ENCODE measurements at regions not wholly inside any gene's neighbourhood (a gene's known extent, or its start where the extent isn't known, plus 50 kb on each side); places are given as distances from the start of the nearest gene placed in this dataset.
"Not testable (repeated sequence)": the region's sequence is repeated elsewhere in the genome, so short reads cannot be mapped to it uniquely, and the experiment has no call there.

DNA sequence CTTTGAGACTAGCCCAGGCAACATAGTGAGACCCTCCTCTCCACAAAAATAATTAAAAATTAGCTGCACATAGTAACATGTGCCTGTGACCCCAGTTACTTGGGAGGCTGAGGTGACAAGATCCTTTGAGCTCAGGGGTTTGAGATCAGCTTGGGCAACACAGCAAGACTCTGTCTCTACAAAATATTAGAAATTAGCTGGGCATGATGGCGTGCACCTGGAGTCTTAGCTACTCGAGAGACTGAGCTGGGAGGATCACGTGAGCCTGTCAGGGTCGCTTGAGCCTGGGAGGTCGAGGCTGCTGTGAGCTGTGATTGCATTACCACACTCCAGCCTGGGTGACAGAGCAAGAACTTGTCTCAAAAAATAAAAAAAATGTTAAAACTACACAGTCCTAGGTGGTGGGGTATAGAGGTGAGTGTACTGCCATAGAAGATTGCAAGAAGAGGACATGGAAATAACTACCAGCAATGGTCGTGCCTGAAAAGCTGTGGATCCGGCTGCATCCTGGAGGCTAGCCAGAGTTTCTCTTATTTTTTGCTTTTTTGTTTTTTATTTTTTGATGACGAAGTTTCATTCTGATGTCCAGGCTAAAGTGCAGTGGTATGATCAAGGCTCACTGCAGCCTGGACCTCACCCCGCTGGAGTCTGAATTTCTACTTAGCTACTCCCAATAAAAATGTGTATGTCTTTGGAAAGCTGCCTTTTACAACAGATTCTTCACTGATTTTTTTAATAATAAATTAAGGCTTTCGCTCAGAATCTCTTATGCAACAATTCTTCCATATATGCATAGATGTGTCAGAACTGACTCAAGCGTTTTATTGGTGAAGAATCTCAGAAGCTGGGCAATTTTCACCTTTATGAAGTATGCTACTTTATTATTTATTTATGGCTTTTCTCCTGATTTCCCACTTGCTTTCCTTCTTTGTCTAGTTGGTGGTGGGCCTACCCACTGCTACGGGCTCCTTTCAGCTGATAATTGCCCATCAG lies 393.8 kb downstream of the TSHZ3 start:
- Mint-ChIP-seq H3K4me3 (no peak overlapping the region), H3K9me3 (ENCODE audit: low read depth) (no peaks in the 10 kb centered on the region), H3K27me3 (peaks cover 16% of the 10 kb centered on the region), H3K36me3 (no peaks in the 10 kb centered on the region), H3K4me1 (ENCODE audit: low read depth) (no peaks in the 10 kb centered on the region), H3K27ac (no peak overlapping the region)

DNA sequence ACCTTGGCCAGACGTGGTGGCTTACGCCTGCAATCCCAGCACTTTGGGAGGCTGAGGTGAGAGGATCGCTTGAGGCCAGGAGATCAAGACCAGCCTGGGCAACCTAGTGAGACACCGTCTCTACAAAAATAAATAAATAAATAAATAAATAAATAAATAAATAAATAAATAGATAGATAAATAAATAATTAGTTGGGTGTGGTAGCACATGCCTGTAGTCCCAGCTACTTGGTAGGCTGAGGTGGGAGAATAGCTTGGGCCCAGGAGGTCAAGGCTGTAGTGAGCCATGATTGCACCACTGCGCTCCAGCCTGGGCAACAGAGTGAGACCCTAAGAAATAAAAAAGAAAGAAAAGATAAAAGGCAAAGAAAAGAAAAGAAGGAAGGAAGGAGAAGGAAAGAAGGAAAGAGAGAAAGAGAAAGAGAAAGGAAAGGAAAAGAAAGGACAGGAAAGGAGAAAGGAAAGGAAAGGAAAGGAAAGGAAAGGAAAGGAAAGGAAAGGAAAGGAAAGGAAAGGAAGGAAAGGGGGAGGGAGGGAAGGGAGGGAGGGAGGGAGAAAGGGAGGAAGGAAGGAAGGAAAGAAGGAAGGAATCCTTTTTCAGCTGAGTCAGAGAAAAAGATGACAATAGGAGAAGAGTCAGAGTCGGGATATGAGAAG lies 404.8 kb downstream of the TSHZ3 start:
- H3K4me3 Mint-ChIP-seq; H3K27ac Mint-ChIP-seq; H3K27me3 Mint-ChIP-seq; H3K4me1 Mint-ChIP-seq (ENCODE audit: low read depth); H3K36me3 Mint-ChIP-seq; H3K9me3 Mint-ChIP-seq (ENCODE audit: low read depth): not testable (repeated sequence)

DNA sequence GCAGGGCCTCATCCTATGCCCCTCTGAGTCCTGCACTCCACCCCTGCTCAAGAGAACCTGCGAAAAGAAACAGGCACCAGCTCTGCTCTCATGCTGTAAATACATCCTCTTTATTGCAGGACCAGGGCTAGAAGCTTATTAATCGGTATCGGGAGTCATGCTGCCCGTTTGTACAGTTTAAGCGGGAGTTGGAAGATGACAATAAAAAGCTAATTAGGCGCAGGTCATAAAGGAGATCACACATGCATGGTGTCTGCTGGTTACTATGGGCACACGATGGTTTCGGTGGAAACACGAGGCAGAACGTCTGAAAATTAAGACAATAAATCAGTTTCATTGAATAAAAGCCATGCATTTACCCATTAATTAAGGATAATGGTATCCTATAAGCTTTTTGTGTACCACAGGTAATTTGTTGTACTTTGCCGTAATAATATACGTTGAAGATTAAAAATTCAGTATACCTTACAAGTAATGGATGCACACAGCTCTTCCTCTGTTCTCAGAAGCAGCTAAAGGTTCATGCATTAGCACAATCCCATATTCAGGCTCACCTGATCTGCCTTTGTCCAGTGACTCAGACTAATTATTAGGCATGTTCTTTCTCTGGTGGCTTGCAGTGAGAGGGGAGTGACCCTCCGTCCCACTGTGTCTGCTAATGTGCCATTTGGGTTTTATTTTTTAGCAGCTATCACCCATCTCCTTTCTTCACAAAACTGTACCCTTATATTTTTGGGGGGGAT lies 406.0 kb downstream of the TSHZ3 start:
- no peaks in the 10 kb centered on the region for H3K9me3 Mint-ChIP-seq (ENCODE audit: low read depth)
- no peak overlapping the region for H3K27ac Mint-ChIP-seq
- no peaks in the 10 kb centered on the region for H3K4me1 Mint-ChIP-seq (ENCODE audit: low read depth)
- no peak overlapping the region for H3K4me3 Mint-ChIP-seq
- peaks cover 1% of the 10 kb centered on the region for H3K27me3 Mint-ChIP-seq
- H3K36me3 Mint-ChIP-seq, result no peaks in the 10 kb centered on the region

DNA sequence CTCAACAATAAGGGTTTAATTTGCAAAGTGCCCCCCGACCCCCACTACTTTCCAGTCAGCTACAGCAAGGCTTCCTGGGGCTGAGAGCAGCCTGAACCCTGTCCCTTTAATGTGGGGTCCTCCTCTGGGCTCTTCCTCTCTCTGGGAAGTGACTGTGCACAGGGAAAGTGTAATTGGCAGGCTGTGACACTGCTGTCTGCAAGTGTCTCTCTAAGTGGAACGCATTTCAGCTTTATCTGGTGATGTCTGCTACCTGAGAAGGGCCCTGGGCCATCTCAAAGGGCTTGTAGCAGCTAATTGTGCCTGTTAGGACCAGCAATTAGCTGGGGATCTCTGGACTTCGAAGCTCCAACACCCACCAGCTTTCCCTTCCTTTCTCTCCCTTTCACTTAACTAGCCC lies 406.6 kb downstream of the TSHZ3 start:
- no peak overlapping the region for H3K27ac Mint-ChIP-seq
- peaks cover 1% of the 10 kb centered on the region for H3K27me3 Mint-ChIP-seq
- H3K9me3 Mint-ChIP-seq (ENCODE audit: low read depth), result peaks cover 3% of the 10 kb centered on the region
- H3K4me3 Mint-ChIP-seq, result no peak overlapping the region
- H3K36me3 Mint-ChIP-seq, result no peaks in the 10 kb centered on the region
- H3K4me1 Mint-ChIP-seq (ENCODE audit: low read depth), result no peaks in the 10 kb centered on the region

DNA sequence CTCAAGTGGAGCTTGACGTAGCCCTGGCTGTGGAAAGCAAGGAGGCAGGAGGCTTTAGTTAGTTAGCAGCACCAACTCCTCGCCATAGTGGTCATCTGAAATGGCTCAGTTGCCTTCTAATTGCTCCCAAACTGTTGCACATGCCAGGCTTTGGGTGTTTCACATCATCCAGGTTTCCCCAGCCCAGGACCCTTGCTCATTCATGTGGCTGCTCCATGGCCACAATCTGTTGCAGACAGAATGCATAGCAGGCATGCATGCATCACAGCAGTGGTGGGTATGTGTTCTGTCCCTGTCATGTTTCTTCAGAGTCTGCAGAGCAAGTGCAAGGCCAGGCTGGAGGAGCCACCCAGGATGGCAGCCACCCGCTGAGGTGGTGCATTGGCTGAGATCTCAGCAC lies 407.6 kb downstream of the TSHZ3 start:
- H3K9me3 Mint-ChIP-seq (ENCODE audit: low read depth), result peaks cover 3% of the 10 kb centered on the region
- no peaks in the 10 kb centered on the region for H3K4me1 Mint-ChIP-seq (ENCODE audit: low read depth)
- H3K27ac Mint-ChIP-seq, result no peak overlapping the region
- H3K4me3 Mint-ChIP-seq, result no peak overlapping the region
- H3K27me3 Mint-ChIP-seq, result peaks cover 1% of the 10 kb centered on the region
- H3K36me3 Mint-ChIP-seq, result no peaks in the 10 kb centered on the region

DNA sequence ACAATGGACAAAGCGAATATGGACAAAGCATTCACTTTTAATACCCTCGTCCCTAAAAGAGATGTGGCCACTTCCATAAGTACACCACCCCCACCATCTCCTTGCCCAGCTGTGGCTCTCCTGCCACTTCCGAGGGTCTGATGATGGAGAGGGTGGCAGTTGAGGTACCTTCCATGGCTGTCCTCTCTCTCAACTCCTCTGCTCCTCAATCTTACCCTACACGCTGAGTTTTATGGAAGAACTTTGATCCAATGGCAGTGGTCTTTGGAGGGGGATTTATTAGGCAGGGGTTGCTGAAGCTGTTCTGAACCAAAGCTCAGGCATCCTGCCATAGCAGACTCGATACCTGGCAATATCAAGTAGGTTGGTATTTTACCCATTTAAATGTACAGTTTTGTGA lies 413.0 kb downstream of the TSHZ3 start:
- Mint-ChIP-seq H3K9me3 (ENCODE audit: low read depth) (peaks cover 3% of the 10 kb centered on the region), H3K36me3 (no peaks in the 10 kb centered on the region), H3K4me3 (no peak overlapping the region), H3K27me3 (peaks cover 1% of the 10 kb centered on the region), H3K4me1 (ENCODE audit: low read depth) (no peaks in the 10 kb centered on the region), H3K27ac (no peak overlapping the region)

DNA sequence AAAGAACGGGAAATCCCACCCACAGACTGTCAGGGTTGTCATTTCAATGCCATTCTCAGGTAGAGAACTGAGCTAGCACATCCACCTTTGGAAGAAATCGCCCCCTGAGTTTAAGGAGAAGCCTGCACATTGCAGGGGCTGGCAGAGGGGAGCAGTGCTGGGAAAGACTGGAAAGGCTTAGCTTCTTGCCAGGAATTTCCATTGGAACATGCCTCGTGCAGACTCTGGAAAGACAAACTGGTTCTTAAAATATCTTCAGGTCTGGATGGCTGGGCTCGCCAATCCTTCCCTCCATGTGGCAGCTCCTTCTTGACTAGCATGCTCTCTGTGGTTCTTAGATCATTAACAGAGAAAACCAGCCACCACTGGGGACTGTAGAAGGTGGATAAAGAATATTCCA lies 414.1 kb downstream of the TSHZ3 start:
- H3K4me1 Mint-ChIP-seq (ENCODE audit: low read depth), result no peaks in the 10 kb centered on the region
- peaks cover 1% of the 10 kb centered on the region for H3K27me3 Mint-ChIP-seq
- H3K36me3 Mint-ChIP-seq, result no peaks in the 10 kb centered on the region
- no peak overlapping the region for H3K27ac Mint-ChIP-seq
- H3K4me3 Mint-ChIP-seq, result no peak overlapping the region
- H3K9me3 Mint-ChIP-seq (ENCODE audit: low read depth), result peaks cover 3% of the 10 kb centered on the region

DNA sequence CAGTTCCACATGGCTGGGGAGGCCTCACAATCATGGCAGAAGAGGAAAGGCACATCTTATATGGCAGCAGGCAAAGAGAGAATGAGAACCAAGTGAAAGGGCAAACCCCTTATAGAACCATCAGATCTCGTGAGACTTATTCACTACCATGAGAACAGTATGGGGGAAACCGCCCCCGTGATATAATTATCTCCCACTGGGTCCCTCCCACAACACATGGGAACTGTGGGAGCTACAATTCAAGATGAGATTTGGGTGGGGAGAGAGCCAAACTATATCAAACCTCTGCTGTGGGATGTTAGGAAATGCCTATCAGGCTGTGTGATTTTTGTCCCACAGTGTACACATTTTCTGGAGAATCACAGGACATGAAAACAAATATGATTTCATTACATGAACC lies 415.8 kb downstream of the TSHZ3 start:
- H3K36me3 Mint-ChIP-seq; H3K9me3 Mint-ChIP-seq (ENCODE audit: low read depth); H3K27me3 Mint-ChIP-seq; H3K4me3 Mint-ChIP-seq; H3K27ac Mint-ChIP-seq; H3K4me1 Mint-ChIP-seq (ENCODE audit: low read depth): not testable (repeated sequence)

DNA sequence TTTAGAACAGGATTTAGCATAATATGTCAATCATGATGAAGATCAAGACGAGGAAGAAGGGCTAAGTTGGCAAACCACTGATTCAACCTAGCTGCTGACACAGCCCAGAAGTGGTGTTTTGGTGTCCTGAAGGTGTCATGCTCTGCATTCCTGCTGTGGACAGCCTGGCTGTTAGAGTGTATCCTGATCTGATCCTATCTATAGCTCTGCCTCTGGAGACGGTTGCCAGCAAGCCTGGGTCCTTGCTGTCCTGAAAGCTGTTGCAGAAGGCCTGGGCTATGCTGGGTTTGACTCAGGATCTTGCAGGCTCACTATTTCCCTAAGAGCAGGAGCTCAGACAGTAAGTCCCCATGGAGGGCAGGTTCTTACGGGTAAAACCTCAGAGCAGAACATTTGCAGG lies 416.4 kb downstream of the TSHZ3 start:
- no peaks in the 10 kb centered on the region for H3K27me3 Mint-ChIP-seq
- peaks cover 3% of the 10 kb centered on the region for H3K9me3 Mint-ChIP-seq (ENCODE audit: low read depth)
- no peaks in the 10 kb centered on the region for H3K4me1 Mint-ChIP-seq (ENCODE audit: low read depth)
- no peaks in the 10 kb centered on the region for H3K36me3 Mint-ChIP-seq
- H3K27ac Mint-ChIP-seq, result no peak overlapping the region
- H3K4me3 Mint-ChIP-seq, result no peak overlapping the region

DNA sequence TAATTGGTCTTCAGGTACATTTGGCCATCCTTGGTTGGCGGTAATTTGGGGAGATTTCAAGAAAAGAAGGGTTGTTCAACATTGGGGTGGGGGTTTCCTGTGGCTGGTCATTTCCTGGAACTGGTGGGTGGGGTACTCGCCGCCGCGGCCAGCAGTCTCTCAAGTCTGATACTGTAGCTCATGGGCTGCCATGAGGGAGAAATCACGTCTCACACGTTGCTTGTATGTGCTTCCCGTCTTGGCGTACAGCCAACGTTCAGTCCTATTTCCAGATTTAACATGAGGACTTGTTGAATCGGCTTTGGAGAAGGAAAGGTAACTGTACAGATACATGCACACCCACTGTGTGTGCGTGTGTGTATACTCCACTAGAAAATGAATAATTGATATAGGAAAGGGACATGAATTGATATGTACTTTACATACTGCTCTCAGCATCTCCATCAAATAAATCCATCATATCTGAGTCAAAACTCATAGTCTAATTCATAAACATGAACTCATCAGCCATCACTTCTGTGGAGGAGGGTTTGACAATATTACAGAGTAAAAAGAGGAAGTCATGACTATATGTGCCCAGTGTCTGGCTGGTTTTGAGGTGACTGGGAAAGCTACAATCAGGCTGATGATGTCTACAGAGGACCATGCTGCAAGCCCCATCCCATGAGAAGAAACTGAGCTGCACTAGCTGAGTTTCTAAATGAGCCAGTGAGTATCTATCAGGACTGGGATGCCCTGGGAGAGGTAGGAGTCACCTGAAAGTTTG lies 418.1 kb downstream of the TSHZ3 start:
- Mint-ChIP-seq H3K9me3 (ENCODE audit: low read depth) (peaks cover 4% of the 10 kb centered on the region), H3K36me3 (no peaks in the 10 kb centered on the region), H3K4me1 (ENCODE audit: low read depth) (no peaks in the 10 kb centered on the region), H3K4me3 (no peak overlapping the region), H3K27me3 (no peaks in the 10 kb centered on the region), H3K27ac (no peak overlapping the region)

DNA sequence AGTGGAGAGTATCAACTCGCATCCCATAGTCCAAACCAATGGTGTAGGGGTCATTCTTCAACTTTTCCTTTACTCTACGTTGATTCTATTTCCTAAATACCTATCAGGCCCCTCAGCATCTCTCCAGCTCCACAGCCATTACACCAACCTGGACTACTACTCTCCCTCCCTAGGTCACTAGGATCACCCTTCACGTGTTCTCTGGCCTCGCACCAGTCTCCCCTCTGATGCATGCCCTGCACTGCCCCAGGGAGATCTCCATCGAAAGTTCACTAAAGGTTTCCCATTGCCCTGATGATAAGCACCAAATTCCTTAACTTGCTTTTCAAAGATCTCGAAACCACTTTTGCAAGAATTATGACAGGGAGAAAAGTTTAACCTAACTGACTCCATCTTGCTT lies 421.5 kb downstream of the TSHZ3 start:
- no peaks in the 10 kb centered on the region for H3K4me1 Mint-ChIP-seq (ENCODE audit: low read depth)
- H3K27me3 Mint-ChIP-seq, result peaks cover 1% of the 10 kb centered on the region
- H3K27ac Mint-ChIP-seq, result no peak overlapping the region
- H3K36me3 Mint-ChIP-seq, result no peaks in the 10 kb centered on the region
- H3K4me3 Mint-ChIP-seq, result no peak overlapping the region
- peaks cover 4% of the 10 kb centered on the region for H3K9me3 Mint-ChIP-seq (ENCODE audit: low read depth)

DNA sequence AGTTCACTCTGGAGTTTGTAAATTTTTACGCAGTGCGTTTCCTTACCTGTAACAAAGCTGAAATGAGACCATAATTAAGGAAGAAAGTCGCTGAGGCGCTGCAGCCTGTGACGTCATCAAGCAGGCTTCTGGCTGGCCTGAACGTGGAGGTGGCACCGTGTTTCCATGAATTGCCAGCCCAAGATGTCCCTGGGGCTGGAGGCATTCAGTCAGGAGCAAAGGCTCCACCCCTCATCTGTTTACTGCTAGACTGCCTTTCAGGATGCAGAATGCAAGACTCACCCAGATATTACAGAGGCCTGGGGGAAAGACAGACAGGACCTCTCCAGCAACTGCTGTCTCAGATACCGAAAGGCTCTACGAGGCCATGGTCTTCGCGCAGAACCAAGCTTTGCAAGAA lies 424.6 kb downstream of the TSHZ3 start:
- Mint-ChIP-seq H3K4me3 (no peak overlapping the region), H3K9me3 (ENCODE audit: low read depth) (peaks cover 6% of the 10 kb centered on the region)

DNA sequence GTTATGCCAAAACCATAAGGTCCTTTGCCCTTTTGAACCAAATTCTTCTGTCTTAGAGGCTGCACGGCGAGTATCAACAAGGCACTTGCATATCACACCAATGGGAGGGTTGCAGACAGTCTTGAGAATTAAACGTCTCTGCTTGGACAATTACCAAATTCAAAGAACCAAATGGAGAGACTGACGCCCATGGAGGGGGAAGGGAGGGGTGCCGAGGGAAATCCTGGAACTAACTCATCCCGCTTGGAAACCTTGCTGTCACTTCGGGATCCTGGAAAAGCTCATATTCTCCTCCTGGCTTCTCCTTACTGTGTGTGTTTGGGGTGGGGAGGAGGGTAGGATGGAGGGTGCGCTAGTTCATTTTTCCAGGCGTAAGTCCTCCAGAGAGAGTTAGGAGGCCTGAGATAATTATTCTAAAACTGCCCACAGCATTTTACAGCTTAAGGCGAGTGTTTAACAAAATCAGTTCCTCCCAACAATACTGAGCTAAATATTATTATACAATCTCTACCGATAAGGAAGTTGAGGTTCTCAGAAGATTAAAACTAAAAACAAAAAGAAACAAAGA lies 425.1 kb downstream of the TSHZ3 start:
- no peaks in the 10 kb centered on the region for H3K4me1 Mint-ChIP-seq (ENCODE audit: low read depth)

More for the DNA sequence above, 424.6 kb downstream of the TSHZ3 start:
- no peak overlapping the region for H3K27ac Mint-ChIP-seq
- no peaks in the 10 kb centered on the region for H3K36me3 Mint-ChIP-seq
- H3K4me1 Mint-ChIP-seq (ENCODE audit: low read depth), result no peaks in the 10 kb centered on the region
- H3K27me3 Mint-ChIP-seq, result peaks cover 2% of the 10 kb centered on the region

DNA sequence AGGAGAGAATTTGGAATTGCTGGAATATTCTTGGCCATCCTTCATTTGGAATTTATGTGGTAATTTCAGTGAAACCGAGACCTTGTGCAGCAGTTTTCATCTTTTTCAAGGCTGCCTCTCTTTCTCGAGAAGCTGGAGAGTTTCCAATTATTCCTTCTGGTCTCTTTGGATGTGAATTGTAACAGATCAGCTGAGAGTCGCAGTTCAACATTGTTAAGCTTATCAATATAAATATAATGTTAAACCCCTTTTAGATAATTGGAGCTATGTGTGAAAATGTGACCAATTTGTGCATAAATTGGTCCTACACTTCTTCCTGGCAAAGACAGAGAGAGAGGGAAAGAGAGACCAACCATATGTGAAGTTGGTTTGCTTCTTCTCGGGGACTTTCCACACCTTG lies 425.6 kb downstream of the TSHZ3 start:
- Mint-ChIP-seq H3K4me1 (ENCODE audit: low read depth) (no peaks in the 10 kb centered on the region), H3K9me3 (ENCODE audit: low read depth) (peaks cover 6% of the 10 kb centered on the region), H3K4me3 (no peak overlapping the region), H3K27ac (no peak overlapping the region), H3K27me3 (peaks cover 2% of the 10 kb centered on the region), H3K36me3 (no peaks in the 10 kb centered on the region)

More for the DNA sequence above, 425.1 kb downstream of the TSHZ3 start:
- Mint-ChIP-seq H3K27ac (no peak overlapping the region), H3K27me3 (peaks cover 2% of the 10 kb centered on the region), H3K36me3 (no peaks in the 10 kb centered on the region), H3K4me3 (no peak overlapping the region), H3K9me3 (ENCODE audit: low read depth) (peaks cover 6% of the 10 kb centered on the region)

All from activated naive CD8-positive, alpha-beta T cell (primary cell).